Glutamatergic neuron (in vitro differentiated cells): ENCODE measurements at regions not wholly inside any gene's neighbourhood (a gene's known extent, or its start where the extent isn't known, plus 50 kb on each side); places are given as distances from the start of the nearest gene placed in this dataset.

Experiments
- DNase-seq: peaks from one replicate; pipeline ENCODE4 v3.0.0; 2022
- H3K27ac Mint-ChIP-seq: one replicate; pipeline ENCODE4 v1.8.0; 2020; ENCODE audit warnings: mild to moderate bottlenecking, mixed read lengths, inconsistent platforms; ENCODE audit not compliant: unreplicated experiment
- H3K27me3 Mint-ChIP-seq: one replicate; pipeline ENCODE4 v1.8.0; 2020; ENCODE audit warnings: mild to moderate bottlenecking, moderate library complexity, mixed read lengths, inconsistent platforms; ENCODE audit not compliant: unreplicated experiment
- H3K36me3 Mint-ChIP-seq: one replicate; pipeline ENCODE4 v1.8.0; 2020; ENCODE audit warnings: mild to moderate bottlenecking, mixed read lengths, inconsistent platforms; ENCODE audit not compliant: unreplicated experiment
- H3K4me1 Mint-ChIP-seq: one replicate; pipeline ENCODE4 v1.8.0; 2020; ENCODE audit warnings: mild to moderate bottlenecking, low read depth, mixed read lengths, inconsistent platforms; ENCODE audit not compliant: unreplicated experiment
- H3K4me3 Mint-ChIP-seq: one replicate; pipeline ENCODE4 v1.8.0; 2020; ENCODE audit warnings: mild to moderate bottlenecking, mixed read lengths, inconsistent platforms; ENCODE audit not compliant: unreplicated experiment
- H3K9me3 Mint-ChIP-seq: one replicate; pipeline ENCODE4 v1.8.0; 2020; ENCODE audit warnings: mild to moderate bottlenecking, moderate library complexity, mixed read lengths, inconsistent platforms; ENCODE audit not compliant: unreplicated experiment
- CTCF ChIP-seq: fragments of 200-600 bp; sonication (generic); IDR thresholded peaks from one replicate; pipeline ENCODE4 v1.5.0; 2021; ENCODE audit not compliant: partially characterized antibody, unreplicated experiment

DNA sequence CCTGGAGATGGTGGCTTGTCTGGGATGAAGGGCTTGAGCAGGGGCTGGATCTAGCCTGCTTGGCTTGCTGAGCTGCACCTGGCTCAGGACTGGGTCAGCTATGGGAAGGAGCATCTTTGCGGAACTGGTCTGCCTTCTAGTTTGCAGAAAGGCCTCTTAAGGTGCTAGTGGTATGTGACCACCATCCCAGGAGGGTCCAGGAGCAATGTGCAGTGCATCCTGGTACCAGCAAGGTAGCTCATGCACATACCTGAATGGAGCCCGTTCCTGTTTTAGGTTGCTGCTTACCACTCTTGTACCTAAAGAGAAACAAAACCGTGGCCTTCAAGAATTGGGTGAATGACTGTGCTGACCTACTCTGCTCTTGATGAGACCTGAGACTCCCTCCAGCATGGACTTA is 118.6 kb upstream of the PELI1 start:
- H3K36me3 Mint-ChIP-seq, result no peaks in the 10 kb centered on the region
- H3K27me3 Mint-ChIP-seq, result peaks cover 3% of the 10 kb centered on the region
- H3K4me3 Mint-ChIP-seq, result no peak overlapping the region
- peaks cover 5% of the 10 kb centered on the region for H3K4me1 Mint-ChIP-seq
- no peaks in the 10 kb centered on the region for H3K9me3 Mint-ChIP-seq
- no peak for DNase-seq
- no peak overlapping the region for H3K27ac Mint-ChIP-seq
- no peak for TF ChIP-seq CTCF

DNA sequence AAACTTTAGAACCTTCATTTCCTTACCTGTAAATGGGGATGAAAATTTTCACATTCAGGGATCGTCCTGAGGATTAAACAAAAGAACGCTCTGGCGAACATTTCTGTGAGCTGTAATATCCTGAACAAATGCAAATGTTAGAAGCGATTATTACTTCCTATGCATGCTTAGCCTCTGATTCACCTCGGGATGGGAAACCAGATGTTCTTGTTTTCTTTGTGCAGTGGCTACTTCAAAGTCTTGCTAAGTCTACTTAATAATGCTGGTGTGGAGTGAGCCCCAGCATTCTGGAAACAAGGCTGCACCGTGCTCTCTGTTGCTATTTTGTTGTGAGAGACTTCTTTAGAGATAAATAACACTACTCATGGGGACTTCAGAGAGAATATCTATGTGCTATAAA is 119.1 kb upstream of the PELI1 start:
- Mint-ChIP-seq H3K4me1 (peaks cover 5% of the 10 kb centered on the region), H3K9me3 (no peaks in the 10 kb centered on the region), H3K4me3 (no peak overlapping the region), H3K27me3 (peaks cover 3% of the 10 kb centered on the region), H3K27ac (no peak overlapping the region), H3K36me3 (no peaks in the 10 kb centered on the region)
- TF ChIP-seq CTCF, result no peak
- no peak for DNase-seq

DNA sequence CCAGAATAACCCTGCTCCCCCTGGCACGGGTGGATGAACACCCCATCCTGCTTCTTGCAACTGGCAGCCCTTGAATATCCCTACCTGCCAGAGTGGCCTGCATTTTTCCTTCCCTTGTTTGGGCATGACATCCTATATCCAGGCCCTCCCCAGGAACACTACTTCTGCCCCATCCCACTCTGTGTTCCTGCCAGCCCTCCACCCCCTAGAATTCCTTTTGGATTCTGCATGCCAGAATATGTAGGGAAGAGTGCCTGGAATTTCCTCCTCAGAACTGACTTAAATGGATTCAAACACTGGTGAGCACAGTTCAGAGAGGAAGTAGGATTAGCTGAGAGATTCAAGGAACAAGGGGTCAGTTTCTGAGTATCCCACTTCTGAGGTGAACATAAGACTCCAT is 123.5 kb upstream of the PELI1 start:
- H3K9me3 Mint-ChIP-seq, result peaks cover 2% of the 10 kb centered on the region
- peaks cover 1% of the 10 kb centered on the region for H3K27me3 Mint-ChIP-seq
- no peak overlapping the region for H3K27ac Mint-ChIP-seq
- H3K4me1 Mint-ChIP-seq, result peaks cover 2% of the 10 kb centered on the region
- DNase-seq, result no peak
- no peak overlapping the region for H3K4me3 Mint-ChIP-seq
- no peak for TF ChIP-seq CTCF
- H3K36me3 Mint-ChIP-seq, result peaks cover 3% of the 10 kb centered on the region

DNA sequence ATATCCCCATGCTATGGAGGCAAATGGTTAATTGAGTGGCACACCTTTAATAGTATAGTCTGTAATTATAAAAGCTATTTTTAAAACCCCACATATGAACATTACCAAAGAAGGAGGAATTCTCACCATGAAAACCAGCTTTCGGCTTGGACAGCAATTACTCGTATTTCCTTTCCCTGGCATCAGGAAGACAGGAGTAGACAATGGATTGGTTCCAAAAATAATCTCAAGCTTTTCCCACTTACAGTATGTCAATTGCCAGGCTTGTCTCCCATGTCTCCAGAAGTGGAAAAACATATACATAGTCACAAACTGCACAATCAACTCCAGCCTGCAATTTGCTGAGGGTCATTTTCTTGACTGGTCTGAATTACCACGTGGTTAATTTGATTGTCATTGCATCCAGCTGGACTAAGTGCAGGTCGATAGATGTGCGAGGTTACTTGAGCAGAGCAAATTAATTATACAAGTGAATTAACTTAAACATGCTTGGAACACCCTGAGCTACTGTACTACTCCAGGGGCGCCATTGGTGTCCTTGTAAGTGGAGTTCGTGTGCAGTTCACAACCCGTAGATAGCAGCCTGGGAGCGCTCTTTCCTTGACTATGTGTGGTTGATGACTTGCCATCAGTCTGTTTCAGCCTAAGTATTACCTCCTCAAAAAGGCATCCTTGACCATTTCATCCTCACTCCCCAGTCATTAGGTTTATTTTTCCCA is 124.3 kb upstream of the PELI1 start:
- peaks cover 3% of the 10 kb centered on the region for H3K36me3 Mint-ChIP-seq
- H3K9me3 Mint-ChIP-seq, result peaks cover 3% of the 10 kb centered on the region
- no peak overlapping the region for H3K4me3 Mint-ChIP-seq
- no peak for TF ChIP-seq CTCF
- H3K27ac Mint-ChIP-seq, result no peak overlapping the region
- peaks cover 1% of the 10 kb centered on the region for H3K27me3 Mint-ChIP-seq
- no peak for DNase-seq
- H3K4me1 Mint-ChIP-seq, result peaks cover 5% of the 10 kb centered on the region

DNA sequence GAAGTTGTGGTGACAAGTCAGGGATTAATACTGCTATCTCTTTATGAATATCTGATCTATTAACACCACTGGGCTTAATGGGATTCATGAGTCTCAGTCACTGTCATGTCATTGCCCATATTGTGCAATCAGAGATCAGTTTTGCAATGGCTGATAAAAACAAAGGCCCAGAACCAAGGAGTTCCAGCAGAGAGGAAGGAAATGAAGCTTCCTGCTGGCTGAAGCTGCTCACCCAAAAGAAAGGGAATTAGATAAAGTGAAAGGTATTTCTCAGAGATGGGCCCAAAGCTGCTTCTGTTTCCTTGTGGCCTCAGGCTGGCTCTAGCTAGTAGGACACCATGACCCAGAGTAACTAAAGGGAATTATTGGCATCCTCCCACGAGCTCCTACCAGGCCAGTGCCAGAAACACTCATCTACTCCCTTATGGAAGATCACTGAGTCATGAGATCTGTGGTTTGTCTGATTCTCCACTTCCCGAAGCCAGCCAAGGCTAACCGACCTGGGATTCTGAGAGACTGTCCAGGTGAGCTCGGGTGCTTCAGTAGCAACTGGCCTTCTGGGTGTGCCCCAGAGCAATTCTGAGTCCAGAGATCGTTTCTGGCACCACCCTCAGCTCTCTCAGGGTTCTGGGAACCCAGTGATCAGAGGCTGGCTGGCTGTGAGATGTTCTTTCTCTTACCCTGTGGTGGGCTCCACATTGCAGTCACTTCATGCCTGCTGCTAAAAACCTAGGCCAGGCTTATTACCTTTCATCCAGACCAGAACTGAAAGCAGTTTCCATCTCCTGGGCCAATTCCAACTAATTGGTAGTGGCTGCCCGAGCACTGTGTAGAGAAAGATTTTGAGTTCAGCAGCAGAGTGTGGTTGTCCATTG is 129.5 kb upstream of the PELI1 start:
- no peak overlapping the region for H3K27ac Mint-ChIP-seq
- no peak for TF ChIP-seq CTCF
- peaks cover 2% of the 10 kb centered on the region for H3K27me3 Mint-ChIP-seq
- DNase-seq, result no peak
- peaks cover 5% of the 10 kb centered on the region for H3K4me1 Mint-ChIP-seq
- no peak overlapping the region for H3K4me3 Mint-ChIP-seq
- H3K36me3 Mint-ChIP-seq, result peaks cover 3% of the 10 kb centered on the region
- peaks cover 8% of the 10 kb centered on the region for H3K9me3 Mint-ChIP-seq
